Fibroblast of lung (primary cell): ENCODE measurements at regions not wholly inside any gene's neighbourhood (a gene's known extent, or its start where the extent isn't known, plus 50 kb on each side); places are given as distances from the start of the nearest gene placed in this dataset.

Experiments
- EZH2 ChIP-seq: IDR thresholded peaks from 2 replicates; pipeline ENCODE4 v1.5.1; 2012; ENCODE audit warnings: low read length, control low read depth, mild to moderate bottlenecking; ENCODE audit errors: missing control alignments
- TF ChIP-seq, protein P1 (sequence below), 2 donors: IDR thresholded peaks in 1 of 2; conservative IDR thresholded peaks in 1 of 2; 1 replicate in 1 of 2; 2 replicates in 1 of 2; pipeline ENCODE4 v1.5.1; 2011 to 2012; ENCODE audit warnings: low read length in 2 of 2, control low read depth in 1 of 2, inconsistent platforms in 1 of 2, low read depth in 1 of 2, mild to moderate bottlenecking in 1 of 2

DNA sequence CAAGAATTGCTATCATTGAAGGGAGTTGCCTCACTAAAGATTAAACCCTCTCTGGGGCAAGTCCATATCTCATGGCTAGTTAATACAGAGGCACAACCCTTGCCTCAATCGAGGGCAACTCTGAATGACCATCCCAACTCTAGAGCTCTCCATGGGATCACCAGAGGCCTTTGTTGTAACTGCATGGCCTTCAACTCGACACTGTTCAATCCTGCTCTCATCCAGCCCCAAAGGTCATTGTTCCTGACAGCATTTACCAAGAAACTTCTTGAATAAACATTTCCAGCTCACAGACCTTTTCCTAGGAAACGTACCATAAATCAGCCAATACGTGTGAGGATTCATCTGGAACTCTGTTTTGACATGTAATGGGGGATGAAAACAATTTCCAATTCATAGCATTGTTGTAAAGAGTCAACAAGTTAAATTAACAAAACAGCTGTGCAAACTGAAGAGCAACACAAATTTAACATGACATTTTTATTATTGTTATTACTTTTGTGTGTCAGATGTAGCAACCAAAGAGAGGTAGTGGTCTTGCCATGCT is 452.7 kb downstream of the SUCLA2 start:
- TF ChIP-seq, protein P1, sequence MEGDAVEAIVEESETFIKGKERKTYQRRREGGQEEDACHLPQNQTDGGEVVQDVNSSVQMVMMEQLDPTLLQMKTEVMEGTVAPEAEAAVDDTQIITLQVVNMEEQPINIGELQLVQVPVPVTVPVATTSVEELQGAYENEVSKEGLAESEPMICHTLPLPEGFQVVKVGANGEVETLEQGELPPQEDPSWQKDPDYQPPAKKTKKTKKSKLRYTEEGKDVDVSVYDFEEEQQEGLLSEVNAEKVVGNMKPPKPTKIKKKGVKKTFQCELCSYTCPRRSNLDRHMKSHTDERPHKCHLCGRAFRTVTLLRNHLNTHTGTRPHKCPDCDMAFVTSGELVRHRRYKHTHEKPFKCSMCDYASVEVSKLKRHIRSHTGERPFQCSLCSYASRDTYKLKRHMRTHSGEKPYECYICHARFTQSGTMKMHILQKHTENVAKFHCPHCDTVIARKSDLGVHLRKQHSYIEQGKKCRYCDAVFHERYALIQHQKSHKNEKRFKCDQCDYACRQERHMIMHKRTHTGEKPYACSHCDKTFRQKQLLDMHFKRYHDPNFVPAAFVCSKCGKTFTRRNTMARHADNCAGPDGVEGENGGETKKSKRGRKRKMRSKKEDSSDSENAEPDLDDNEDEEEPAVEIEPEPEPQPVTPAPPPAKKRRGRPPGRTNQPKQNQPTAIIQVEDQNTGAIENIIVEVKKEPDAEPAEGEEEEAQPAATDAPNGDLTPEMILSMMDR (conservative IDR thresholded peaks at IDR 0.05 in 1 of 2, IDR thresholded peaks at IDR 0.05 in 1 of 2; ENCODE audit: low read depth in 1 of 2, low read length in 2 of 2) = no peak
- no peak for TF ChIP-seq EZH2
